NCI-H187 (cell line): ENCODE measurements at regions not wholly inside any gene's neighbourhood (a gene's known extent, or its start where the extent isn't known, plus 50 kb on each side); places are given as distances from the start of the nearest gene placed in this dataset.
A peak's percentile ranks its signal among the peaks of the same experiment; 100 is the strongest.

ENCODE experiments used
- DNase-seq, 2 experiments: peaks; one replicate each; lab custom pipeline; 2025; lab: John Stamatoyannopoulos, UW

DNA sequence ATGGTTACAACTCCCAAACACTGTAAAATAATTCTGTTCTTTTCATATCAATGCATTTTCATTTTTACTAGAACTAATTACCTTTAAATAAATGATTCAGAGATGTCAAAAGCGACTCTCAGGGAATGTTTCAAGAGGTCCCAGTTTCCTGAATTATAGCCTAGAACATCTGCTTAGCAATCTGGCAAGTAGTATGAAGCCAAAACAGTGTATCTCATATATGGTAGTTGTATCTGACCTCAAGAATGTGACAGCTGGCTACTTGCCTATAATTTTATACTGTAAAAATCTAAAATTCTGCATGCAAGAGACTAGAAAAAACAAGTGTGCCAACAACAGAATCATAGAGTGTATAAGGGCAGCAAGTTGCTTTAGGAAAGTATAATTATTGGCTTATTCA, 187.7 kb upstream of the POU5F2 start:
- DNase-seq = no peak

DNA sequence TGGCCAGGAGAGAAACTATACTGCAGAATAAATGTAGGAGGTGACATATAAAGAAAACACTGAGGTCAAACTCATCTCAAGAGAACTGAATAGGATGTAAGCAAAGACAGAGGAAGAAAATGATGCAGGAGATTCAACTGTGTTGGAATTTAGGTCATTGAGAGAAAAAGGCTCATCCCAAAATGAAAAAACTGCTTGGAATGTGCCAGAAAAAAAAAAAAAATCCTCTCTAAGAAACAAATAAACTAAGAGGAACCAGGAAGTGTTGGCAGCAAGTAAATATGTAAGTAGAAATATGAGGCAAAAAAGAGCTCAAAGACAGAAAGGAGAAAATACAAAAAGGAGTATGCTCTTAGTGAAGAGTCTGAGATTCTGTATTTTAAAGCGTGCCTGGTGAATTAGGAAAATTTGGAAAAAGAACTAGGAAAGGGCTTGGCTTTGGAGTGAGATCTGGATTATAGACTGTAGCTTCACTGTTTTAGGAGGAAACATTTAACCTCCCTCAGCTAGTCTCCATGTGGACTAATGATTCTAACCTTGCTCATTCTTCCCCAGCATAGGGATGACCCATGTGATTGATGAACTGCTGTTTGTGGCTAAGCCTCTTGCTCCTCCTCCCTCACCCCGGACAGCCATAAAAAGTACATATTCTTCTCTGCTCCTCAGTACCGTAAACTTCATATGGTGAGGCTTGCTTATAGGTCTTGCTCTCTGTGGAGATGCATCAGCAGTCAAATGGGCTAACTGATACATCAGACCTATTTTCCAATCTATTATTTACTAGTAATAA, 185.6 kb upstream of the POU5F2 start:
- no peak for DNase-seq

DNA sequence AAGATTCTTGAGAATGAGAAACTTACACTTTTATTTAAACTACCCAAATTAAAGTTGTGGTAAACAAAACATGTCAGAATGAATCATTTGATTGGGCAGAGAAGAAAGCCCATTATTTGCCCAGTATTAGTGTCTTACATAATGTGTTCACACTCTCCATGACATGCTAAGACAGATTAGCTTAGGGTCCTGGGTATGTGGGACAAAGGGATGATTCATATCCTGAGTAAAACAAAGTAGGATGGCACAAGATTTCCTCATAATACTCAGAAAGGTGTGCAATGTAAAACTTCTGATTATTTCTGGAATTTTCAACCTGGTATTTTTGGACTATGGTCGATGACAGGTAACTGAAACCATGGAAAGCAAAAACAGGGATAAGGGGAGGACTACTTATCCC, 183.9 kb upstream of the POU5F2 start:
- no peak for DNase-seq

DNA sequence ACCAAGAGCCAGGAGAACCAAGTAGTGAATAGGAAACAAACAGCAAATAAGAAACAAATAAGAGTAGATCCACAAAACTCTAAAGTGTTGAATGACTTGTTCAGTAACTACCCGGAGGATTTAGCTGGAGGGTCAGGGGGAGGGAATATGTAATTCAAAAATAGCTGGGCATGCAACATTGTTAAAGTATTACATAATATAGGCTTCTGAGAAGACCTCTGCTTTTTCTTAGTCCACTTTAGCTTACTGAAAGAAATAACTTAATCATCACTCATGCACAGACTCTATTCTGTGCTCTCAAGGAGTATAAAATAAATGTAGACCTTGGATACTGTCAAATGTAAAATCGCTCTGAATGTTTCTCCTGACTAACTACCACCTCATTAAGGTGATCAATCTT, 183.2 kb upstream of the POU5F2 start:
- no peak for DNase-seq

DNA sequence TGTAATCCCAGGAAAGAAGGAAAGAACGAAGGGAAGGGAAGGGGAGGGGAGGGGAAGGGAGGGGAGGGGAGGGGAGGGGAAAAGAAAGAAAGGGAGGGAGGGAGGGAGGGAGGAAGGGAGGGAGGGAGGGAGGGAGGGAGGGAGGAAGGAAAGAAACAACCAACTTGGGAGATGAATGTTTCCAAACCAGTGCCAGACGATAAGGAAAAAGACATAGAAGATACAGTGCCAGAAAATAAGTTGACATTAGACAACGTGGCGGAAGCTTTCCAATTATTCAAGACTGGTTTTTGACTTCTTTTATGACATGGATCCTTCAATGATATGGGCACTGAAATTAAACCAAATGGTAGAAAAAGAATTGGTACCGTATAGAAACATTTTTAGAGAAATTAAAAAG, 181.2 kb upstream of the POU5F2 start:
- no peak for DNase-seq

DNA sequence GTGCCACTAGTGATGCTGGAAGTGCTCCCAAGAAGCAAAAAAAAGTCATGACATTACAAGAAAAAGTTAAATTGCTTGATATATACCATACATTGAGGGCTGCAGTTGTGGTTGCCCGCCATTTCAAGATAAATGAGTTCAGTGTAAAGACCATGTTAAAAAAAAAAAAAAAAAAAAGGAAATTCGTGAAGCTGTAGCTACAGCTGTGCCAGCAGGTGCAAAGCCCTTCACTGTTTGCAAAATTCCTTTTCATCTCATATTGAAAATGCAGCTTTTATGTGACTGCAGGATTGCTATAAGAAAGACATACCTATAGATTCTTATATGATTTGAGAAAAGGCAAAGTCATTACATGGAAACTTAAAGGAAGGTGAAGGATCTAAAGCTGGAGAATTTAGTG, 179.6 kb upstream of the POU5F2 start:
- DNase-seq = no peak

DNA sequence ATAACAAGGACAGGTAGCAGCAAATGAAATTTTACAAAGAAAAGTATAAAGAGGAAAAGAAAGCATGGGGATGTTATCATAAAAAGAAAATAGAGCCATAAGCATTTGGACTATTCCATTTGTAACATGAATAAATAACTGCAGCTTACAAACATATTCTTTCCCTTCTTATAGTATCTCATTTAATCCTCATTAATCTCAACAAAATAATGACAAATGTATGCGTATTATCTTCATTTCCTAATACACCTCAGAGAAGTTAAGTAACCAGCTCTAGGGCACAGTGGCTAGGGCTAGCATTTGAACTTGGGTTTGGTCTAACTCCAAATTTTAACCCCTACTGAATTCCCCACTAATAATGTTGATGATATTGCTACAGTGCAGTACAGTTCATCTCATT, 175.5 kb upstream of the POU5F2 start:
- no peak for DNase-seq

DNA sequence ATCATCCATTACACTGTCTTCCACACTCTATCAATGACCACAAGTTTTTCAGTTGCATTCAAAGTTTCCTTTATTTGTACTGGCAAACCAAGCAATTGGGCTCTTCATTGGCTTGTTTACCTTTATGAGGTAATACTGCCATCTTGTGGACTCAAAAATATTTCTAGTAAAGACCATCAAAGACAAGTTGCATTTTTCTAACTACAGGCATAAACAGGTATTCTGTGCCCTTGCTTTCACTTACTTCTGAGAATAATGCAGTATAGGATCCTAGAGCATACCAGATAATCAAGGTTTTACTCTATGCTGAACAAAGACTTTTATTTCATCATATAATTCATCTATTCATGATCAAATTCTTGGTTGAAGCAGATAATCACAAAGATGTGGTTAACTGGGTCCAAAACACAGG, 173.7 kb upstream of the POU5F2 start:
- DNase-seq = no peak

DNA sequence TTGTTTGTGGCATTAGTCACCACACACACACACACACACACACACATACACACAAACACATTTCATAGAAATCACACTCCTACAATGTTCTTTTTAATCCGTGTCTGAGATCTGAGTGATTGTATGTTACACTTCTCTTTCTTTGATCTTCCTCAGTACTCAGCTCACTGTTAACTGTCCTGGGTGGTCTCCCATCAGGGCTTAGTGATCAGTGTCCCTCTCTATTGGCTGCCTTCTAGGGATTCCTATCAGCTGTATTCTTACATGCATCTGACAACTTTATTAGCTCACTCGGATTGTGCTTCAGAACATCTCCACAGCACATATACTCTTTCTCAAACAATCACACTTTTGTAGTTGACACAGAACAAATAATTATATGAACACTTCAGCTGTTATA, 170.2 kb upstream of the POU5F2 start:
- no peak for DNase-seq

DNA sequence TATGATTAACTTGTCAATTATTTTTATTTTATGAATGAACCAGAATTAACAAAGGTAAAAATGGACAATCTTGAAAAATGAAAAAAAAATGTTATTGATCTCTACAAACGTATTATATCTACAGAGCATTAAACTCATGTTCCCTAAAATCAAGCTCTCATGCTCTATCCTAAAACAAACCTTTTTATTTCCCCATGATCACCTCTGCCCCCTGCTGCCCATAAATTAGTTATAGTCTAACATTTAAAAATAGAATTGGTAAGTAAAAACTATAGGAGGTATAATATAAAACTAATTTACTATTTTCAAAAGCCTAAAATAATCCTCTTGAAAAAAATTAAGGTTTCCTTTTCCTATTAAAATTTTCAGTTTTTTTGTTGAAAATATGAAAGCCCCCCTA, 168.0 kb upstream of the POU5F2 start:
- DNase-seq = no peak

DNA sequence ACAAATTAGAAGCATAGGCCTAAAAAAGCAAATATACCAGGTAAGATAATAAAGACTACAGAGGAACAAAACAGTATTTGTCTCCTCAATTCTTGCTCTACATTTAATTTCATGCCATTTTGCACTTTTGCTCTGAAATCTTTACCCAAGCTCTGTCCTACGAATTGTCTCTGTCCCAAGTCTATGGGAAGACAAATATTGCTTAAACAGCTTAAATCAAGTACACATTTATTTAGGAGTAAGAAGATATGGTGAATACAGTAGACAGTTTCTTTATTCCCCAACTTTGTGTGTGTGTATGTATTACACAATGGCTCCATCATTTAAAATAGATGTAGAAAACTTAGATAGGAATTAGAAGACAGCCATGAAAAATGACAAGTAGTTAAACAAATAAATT, 163.5 kb upstream of the POU5F2 start:
- no peak for DNase-seq

DNA sequence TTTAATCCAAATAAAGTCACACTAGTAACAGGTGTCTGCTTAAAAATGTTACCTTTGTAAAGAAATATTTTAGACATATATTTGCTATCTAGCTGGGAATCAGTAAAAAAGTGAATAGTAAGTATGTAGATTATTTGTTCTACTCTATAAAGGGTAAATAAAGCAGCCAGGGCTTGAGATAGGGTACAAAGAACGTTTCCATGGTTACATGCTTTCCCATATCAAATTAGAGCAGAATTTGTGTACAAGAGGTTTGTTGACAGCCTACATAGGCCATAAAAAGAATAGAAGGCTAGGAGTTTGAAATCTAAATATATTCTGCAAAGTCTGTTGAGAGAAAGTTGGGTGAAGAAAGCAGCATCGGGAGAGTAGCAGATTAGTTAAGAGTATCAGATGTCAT, 160.9 kb upstream of the POU5F2 start:
- no peak for DNase-seq

DNA sequence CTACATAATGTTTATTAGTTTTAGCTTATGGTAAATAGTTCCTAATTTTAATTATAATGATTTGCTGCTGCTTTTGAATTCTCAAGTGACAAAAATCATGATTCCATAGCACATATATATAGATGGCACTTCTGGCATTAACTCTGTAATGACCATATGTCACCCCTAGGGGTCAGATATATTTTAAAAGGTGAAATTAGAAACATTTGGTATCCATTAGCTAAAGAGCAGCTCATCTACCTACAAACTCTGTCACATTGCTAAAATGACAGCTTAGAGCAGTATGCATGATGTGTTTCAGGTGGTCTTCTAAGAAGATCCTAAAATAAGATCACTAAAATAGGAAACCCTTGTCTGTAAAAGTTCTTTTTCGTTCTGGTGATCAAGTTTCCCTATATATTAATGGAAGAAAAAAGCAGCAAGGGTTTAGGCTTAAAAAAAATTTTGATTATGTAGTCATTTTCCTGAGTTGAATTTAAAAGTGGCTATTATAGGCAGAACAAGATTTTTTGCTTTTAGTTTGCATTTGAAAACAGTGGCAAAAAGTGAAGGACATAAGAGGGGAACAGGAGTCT, 157.7 kb upstream of the POU5F2 start:
- DNase-seq = no peak

DNA sequence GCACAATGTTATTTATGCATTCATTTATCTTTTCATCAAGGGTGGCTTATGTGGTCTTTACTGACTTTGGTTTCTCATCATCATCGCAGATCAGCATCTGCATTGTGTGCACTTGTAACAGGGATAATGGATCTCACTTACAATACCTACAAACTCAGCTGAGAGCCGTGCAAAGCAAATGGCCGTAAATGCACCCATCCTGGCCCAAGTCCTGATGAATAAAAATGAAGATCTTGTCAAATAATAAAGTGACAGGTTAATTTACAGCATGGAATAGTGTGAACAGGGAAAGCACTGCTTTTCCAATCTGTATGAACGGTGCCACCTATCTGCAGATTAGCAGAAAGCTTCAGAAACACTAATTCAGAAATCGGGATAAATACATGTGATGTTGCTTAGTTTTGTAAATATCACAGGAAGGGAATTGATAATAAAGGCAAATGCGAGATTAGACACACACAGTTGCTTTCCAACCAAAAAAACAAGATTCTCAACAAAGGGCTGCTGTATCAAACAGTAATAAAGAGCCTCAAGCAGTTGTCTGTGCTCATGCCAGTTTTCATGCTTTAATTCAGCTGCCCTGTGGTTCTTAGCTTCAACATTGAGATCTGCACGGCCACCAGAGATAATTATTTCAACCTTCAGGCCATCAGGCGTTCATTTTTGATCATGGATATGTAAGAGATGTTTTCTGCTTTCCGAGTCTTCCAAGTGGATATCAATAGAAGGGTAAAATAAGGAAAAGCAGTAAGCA, 153.4 kb upstream of the POU5F2 start:
- DNase-seq = peak in 1 of 2 experiments; percentile 14

DNA sequence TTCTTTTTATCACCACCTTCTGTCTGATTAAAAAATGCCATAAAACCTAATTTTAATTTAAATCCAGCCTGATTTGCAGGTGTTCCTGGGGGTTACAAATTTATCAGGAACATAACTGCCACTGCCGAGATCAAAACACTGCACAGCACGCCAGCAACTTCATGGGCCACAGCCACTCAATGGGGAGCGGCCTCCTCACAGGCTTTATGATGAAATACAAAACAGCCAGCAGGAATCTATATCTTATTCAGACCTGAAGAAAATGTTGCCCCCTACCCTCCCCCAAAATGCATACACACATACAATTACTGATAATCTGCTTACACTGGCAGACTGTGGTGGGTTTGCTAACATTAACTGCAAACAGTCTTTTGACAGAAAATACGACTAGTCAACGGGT, 151.7 kb upstream of the POU5F2 start:
- peak in 1 of 2 experiments; percentile 53 for DNase-seq

DNA sequence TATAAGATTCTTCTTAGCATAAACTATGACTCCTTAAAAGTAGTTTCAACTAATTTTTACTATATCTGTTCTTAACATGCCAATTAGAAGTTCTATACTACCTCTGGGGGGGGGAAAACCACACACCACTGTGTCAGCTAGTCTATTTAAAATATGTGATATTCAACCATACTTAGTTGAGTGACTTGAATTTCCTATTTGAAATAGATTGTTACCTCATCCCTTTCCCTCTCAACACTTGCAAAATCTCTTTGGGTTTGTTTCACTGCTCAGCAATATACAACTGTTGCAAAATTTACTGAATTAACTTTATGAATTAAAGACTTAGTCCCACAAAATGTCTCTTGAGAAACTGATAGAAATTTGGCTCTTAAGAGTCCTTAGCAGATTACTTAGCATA, 151.1 kb upstream of the POU5F2 start:
- no peak for DNase-seq

DNA sequence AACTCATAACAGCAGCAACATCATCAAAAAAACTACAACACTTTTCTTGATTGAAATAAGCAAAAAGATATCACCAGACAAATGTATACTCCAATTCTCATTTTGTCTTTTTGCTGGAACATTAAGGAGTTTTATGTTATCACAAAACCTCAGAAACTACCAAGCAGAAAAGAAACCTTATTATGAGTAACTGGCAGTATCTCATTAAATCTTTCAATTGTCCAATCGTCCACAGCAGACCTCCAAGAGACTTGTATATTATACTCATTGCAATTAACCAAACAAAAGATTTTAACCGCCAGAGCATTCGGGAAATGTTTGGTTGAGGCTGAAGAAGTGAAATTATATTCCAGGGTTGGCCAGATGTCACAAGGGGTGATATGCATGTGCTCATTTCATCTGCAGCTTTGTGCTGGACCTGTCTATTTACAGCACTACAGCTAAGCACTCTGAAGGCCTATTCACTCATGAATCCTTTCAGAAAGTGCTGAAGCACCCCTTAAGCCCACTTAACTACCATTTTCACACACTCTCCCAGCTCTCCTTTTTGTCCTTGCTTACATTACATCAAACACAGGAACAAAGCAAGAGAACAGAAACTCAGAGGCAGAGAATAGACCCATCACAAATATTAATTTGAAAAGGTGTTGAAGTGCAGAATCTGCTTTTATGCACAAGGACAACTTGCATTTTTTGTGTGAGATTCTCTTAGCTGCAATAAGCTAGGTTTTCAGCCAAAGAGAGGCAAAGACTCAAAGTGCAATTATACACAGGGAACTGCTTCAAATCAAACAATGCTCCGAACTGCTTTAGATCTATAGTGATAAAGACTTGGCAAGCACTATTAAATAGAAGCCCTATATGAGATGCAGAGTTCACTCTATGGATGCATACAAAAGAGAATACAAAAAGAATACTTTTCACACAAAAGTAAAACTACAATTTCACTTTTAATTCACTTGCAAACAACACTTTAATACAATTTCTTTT, 150.4 kb upstream of the POU5F2 start:
- peak; percentile 77 to 79 for DNase-seq

DNA sequence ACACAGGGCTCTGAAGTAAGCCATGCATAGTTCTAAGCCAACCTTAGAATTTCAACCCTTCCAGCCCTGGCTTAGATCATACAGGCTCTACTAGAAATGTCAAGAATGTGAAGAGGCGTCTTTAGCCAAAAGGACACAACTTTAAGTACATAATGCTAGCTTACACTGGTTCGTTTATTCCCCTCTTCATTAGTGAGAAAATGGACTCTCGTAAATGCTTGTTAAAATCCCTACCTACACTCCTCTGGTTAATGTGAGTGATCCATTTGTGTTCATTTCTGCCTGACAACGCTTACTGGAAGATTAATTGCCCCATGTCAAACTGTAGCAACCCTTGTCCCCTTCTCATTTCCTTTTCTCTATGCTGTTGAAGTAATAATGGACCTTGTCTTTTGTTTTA, 149.3 kb upstream of the POU5F2 start:
- DNase-seq = peak; percentile 57 to 79

DNA sequence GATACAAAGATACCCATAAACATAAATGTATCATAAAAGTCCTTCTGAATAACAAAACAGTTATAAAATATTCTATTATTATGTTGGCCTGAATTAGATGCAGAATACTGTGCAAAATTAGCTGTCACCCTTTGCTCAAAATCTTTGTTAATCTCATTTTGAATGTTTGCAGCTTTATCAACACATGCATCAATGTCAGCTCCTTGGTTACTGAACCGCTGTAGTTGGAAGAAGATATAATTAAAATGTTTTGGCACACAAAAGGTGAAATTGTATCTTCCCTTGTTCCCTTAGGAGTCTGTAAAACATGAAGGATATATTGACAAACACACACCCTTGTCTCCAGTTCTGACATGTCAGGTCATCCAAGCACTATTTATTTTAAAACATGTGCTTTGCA, 146.3 kb upstream of the POU5F2 start:
- DNase-seq = no peak

DNA sequence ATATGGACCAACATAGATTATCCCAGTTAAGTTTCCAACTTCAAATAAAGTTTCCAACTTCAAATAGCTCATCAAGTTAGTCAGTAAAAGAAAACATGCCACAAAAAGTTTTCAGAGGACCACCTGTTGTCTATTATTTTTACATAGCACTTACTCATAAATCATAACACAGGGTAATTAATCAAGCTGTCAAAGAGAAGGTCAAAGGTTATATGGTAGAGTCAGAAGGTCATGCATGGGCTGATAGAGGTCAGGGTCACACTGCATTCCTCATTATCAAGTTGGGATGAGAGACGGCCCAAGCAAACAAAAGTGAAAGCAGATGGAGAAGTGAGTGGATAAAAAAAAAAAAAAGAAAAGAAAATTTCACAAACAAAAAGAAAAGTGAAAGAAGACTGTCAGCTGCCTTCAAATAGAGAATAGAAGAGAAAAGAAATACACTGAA, 145.5 kb upstream of the POU5F2 start:
- DNase-seq = no peak

DNA sequence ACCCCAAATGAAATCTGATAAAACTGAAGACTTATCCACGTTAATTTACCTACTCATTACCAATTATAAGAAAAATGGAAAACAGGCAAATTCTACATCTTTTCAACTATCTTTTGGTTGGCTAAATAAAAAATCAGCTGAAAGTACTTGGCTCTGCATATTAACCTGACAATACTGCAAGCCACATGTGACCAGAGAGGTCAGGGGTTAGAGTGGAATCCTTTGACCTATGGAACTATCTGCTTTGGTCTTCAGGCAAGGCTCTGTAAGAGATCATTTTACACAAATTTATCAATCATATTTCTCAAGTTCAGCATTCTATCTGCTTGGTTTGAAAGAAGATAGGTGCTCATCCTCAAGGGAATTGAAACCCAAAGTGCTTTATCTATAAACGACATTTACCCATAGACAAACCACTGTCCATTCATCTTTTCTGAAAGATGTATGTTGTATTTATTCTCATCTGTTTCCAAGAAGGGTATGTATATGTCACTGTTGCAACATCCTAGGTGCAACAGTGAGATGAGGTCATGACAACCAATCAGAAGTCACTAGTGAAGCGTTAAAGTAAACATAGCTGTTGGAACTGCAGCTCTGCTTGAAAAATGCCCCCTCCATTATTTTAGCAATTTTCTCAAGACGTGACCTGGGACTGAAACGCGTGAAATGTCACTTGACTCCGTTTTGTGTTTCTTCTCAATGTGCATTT, 144.9 kb upstream of the POU5F2 start:
- no peak for DNase-seq
